ENCODE measurements at regions not wholly inside any gene's neighbourhood (a gene's known extent, or its start where the extent isn't known, plus 50 kb on each side); places are given as distances from the start of the nearest gene placed in this dataset.

GRCh38 chr4:117755438-117755837, 278.8 kb upstream of the NDST3 start:
- no peaks in the 10 kb centered on the region for H3K79me2 ChIP-seq (ENCODE audit: insufficient read depth, low read length)
- H3K9me2 ChIP-seq (replicated peaks; ENCODE audit: low read depth, low read length), result no peaks in the 10 kb centered on the region
- no peaks in the 10 kb centered on the region for H3K9me3 ChIP-seq (ENCODE audit: insufficient read depth, low read depth, low read length)
- H3K4me1 ChIP-seq (ENCODE audit: insufficient read depth, low read length, poor library complexity, severe bottlenecking), result no peaks in the 10 kb centered on the region
- TF ChIP-seq EZH2phosphoT487 (IDR thresholded peaks at IDR 0.05; ENCODE audit: borderline replicate concordance), result no peak
- TF ChIP-seq, protein P1, sequence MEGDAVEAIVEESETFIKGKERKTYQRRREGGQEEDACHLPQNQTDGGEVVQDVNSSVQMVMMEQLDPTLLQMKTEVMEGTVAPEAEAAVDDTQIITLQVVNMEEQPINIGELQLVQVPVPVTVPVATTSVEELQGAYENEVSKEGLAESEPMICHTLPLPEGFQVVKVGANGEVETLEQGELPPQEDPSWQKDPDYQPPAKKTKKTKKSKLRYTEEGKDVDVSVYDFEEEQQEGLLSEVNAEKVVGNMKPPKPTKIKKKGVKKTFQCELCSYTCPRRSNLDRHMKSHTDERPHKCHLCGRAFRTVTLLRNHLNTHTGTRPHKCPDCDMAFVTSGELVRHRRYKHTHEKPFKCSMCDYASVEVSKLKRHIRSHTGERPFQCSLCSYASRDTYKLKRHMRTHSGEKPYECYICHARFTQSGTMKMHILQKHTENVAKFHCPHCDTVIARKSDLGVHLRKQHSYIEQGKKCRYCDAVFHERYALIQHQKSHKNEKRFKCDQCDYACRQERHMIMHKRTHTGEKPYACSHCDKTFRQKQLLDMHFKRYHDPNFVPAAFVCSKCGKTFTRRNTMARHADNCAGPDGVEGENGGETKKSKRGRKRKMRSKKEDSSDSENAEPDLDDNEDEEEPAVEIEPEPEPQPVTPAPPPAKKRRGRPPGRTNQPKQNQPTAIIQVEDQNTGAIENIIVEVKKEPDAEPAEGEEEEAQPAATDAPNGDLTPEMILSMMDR (conservative IDR thresholded peaks at IDR 0.05; ENCODE audit: low read length), result no peak
- H3F3A ChIP-seq (ENCODE audit: low read depth), result no peaks in the 10 kb centered on the region
- no peaks in the 10 kb centered on the region for H3K27me3 ChIP-seq (ENCODE audit: insufficient read depth, low read length, poor library complexity, severe bottlenecking)
- H4K20me1 ChIP-seq (ENCODE audit: insufficient read depth, low read length, poor library complexity, severe bottlenecking), result no peaks in the 10 kb centered on the region
- H3K4me3 ChIP-seq (ENCODE audit: low read length, poor library complexity, severe bottlenecking), result no peak overlapping the region
- H3K36me3 ChIP-seq (ENCODE audit: insufficient read depth, low read length), result no peaks in the 10 kb centered on the region
- no peak overlapping the region for H3K4me2 ChIP-seq (ENCODE audit: low read depth, low read length, poor library complexity, severe bottlenecking)
- H2AFZ ChIP-seq (ENCODE audit: low read length), result no peak overlapping the region
- no peak overlapping the region for H3K9ac ChIP-seq (ENCODE audit: low read depth, low read length, poor library complexity, severe bottlenecking)

GRCh38 chr4:117768610-117769009, 265.7 kb upstream of the NDST3 start:
- Histone ChIP-seq H3K4me2 (ENCODE audit: low read depth, low read length, poor library complexity, severe bottlenecking) (no peak overlapping the region), H3F3A (ENCODE audit: low read depth) (no peaks in the 10 kb centered on the region), H3K79me2 (ENCODE audit: insufficient read depth, low read length) (no peaks in the 10 kb centered on the region), H3K27me3 (ENCODE audit: insufficient read depth, low read length, poor library complexity, severe bottlenecking) (no peaks in the 10 kb centered on the region), H3K9me2 (replicated peaks; ENCODE audit: low read depth, low read length) (no peaks in the 10 kb centered on the region), H3K4me1 (ENCODE audit: insufficient read depth, low read length, poor library complexity, severe bottlenecking) (no peaks in the 10 kb centered on the region), H3K36me3 (ENCODE audit: insufficient read depth, low read length) (no peaks in the 10 kb centered on the region), H3K9me3 (ENCODE audit: insufficient read depth, low read depth, low read length) (no peaks in the 10 kb centered on the region), H3K9ac (ENCODE audit: low read depth, low read length, poor library complexity, severe bottlenecking) (no peak overlapping the region), H3K4me3 (ENCODE audit: low read length, poor library complexity, severe bottlenecking) (no peak overlapping the region), H2AFZ (ENCODE audit: low read length) (no peak overlapping the region), H4K20me1 (ENCODE audit: insufficient read depth, low read length, poor library complexity, severe bottlenecking) (no peaks in the 10 kb centered on the region)
- TF ChIP-seq EZH2phosphoT487 (IDR thresholded peaks at IDR 0.05; ENCODE audit: borderline replicate concordance), result no peak
- TF ChIP-seq, protein P1 (conservative IDR thresholded peaks at IDR 0.05; ENCODE audit: low read length), result no peak

- Histone ChIP-seq H3K36me3 (ENCODE audit: insufficient read depth, low read length) (no peaks in the 10 kb centered on the region), H3K9me3 (ENCODE audit: insufficient read depth, low read depth, low read length) (no peaks in the 10 kb centered on the region), H3K4me3 (ENCODE audit: low read length, poor library complexity, severe bottlenecking) (no peak overlapping the region), H3K27me3 (ENCODE audit: insufficient read depth, low read length, poor library complexity, severe bottlenecking) (no peaks in the 10 kb centered on the region), H2AFZ (ENCODE audit: low read length) (no peak overlapping the region), H3K4me2 (ENCODE audit: low read depth, low read length, poor library complexity, severe bottlenecking) (no peak overlapping the region), H3K4me1 (ENCODE audit: insufficient read depth, low read length, poor library complexity, severe bottlenecking) (no peaks in the 10 kb centered on the region), H3K79me2 (ENCODE audit: insufficient read depth, low read length) (no peaks in the 10 kb centered on the region), H3K9me2 (replicated peaks; ENCODE audit: low read depth, low read length) (no peaks in the 10 kb centered on the region), H4K20me1 (ENCODE audit: insufficient read depth, low read length, poor library complexity, severe bottlenecking) (no peaks in the 10 kb centered on the region), H3F3A (ENCODE audit: low read depth) (no peaks in the 10 kb centered on the region), H3K9ac (ENCODE audit: low read depth, low read length, poor library complexity, severe bottlenecking) (no peak overlapping the region)
- TF ChIP-seq EZH2phosphoT487 (IDR thresholded peaks at IDR 0.05; ENCODE audit: borderline replicate concordance), result no peak
- TF ChIP-seq, protein P1 (conservative IDR thresholded peaks at IDR 0.05; ENCODE audit: low read length), result no peak
Observed at GRCh38 chr4:117770269-117771102, 263.8 kb upstream of the NDST3 start.
